Fibroblast of lung (primary cell): ENCODE measurements at regions not wholly inside any gene's neighbourhood (a gene's known extent, or its start where the extent isn't known, plus 50 kb on each side); places are given as distances from the start of the nearest gene placed in this dataset.
A peak's percentile ranks its signal among the peaks of the same experiment; 100 is the strongest.

ENCODE experiments used
- DNase-seq, 2 donors: peaks; one replicate each; pipeline versions ENCODE4 v3.0.0 to v3.0.0-alpha.2; 2010; ENCODE audit warnings: low read depth in 2 of 2
- H2AFZ ChIP-seq: 2 replicates; pipeline ENCODE4 v1.5.1; 2012; ENCODE audit warnings: low read length, control low read depth, inconsistent platforms
- H3K27ac ChIP-seq: 2 replicates; pipeline ENCODE4 v1.5.1; 2011; ENCODE audit warnings: low read length, control low read depth; ENCODE audit not compliant: insufficient read depth
- H3K27me3 ChIP-seq: 2 replicates; pipeline ENCODE4 v1.5.1; 2011; ENCODE audit warnings: mild to moderate bottlenecking, low read length; ENCODE audit not compliant: control insufficient read depth, insufficient read depth
- H3K36me3 ChIP-seq: 2 replicates; pipeline ENCODE4 v1.5.1; 2011; ENCODE audit warnings: low read length; ENCODE audit not compliant: control insufficient read depth, insufficient read depth
- H3K4me1 ChIP-seq: 2 replicates; pipeline ENCODE4 v1.5.1; 2011; ENCODE audit warnings: low read length; ENCODE audit not compliant: control insufficient read depth, insufficient read depth; ENCODE audit errors: extremely low read depth
- H3K4me2 ChIP-seq: 2 replicates; pipeline ENCODE4 v1.5.1; 2011; ENCODE audit warnings: low read length, control low read depth; ENCODE audit not compliant: insufficient read depth; ENCODE audit errors: extremely low read depth
- H3K4me3 ChIP-seq, 4 experiments: fragments of 200-600 bp in 1 of 4; sonication (generic) in 1 of 4; replicated peaks in 1 of 4; 2 replicates each; pipeline ENCODE4 v1.5.1; 2011 to 2016; ENCODE audit warnings: low read length in 4 of 4, low read depth in 3 of 4, mild to moderate bottlenecking in 3 of 4, control low read depth in 2 of 4, inconsistent platforms in 1 of 4, mixed read lengths in 1 of 4; ENCODE audit not compliant: insufficient read depth in 1 of 4; ENCODE audit errors: control extremely low read depth in 1 of 4
- H3K79me2 ChIP-seq: 2 replicates; pipeline ENCODE4 v1.5.1; 2012; ENCODE audit warnings: mild to moderate bottlenecking, low read length, inconsistent platforms; ENCODE audit not compliant: control insufficient read depth, insufficient read depth
- H3K9ac ChIP-seq: 2 replicates; pipeline ENCODE4 v1.5.1; 2011; ENCODE audit warnings: mild to moderate bottlenecking, low read length, control low read depth; ENCODE audit not compliant: insufficient read depth
- H3K9me3 ChIP-seq: 2 replicates; pipeline ENCODE4 v1.5.1; 2012; ENCODE audit warnings: low read depth, low read length; ENCODE audit not compliant: control insufficient read depth, insufficient read depth
- H4K20me1 ChIP-seq: 2 replicates; pipeline ENCODE4 v1.5.1; 2011; ENCODE audit warnings: low read length; ENCODE audit not compliant: control insufficient read depth, insufficient read depth; ENCODE audit errors: extremely low read depth
- CTCF ChIP-seq, 2 donors: IDR thresholded peaks in 1 of 2; conservative IDR thresholded peaks in 1 of 2; 1 replicate in 1 of 2; 2 replicates in 1 of 2; pipeline ENCODE4 v1.5.1; 2011 to 2012; ENCODE audit warnings: low read length in 2 of 2, control low read depth in 1 of 2, inconsistent platforms in 1 of 2, low read depth in 1 of 2, mild to moderate bottlenecking in 1 of 2
- EZH2 ChIP-seq: IDR thresholded peaks from 2 replicates; pipeline ENCODE4 v1.5.1; 2012; ENCODE audit warnings: low read length, control low read depth, mild to moderate bottlenecking; ENCODE audit errors: missing control alignments

GRCh38 chr7:119252962-119253361, 1020.0 kb upstream of the KCND2 start:
- TF ChIP-seq EZH2 = no peak
- no peak for TF ChIP-seq CTCF (conservative IDR thresholded peaks at IDR 0.05 in 1 of 2, IDR thresholded peaks at IDR 0.05 in 1 of 2; ENCODE audit: low read depth in 1 of 2, low read length in 2 of 2)

DNA sequence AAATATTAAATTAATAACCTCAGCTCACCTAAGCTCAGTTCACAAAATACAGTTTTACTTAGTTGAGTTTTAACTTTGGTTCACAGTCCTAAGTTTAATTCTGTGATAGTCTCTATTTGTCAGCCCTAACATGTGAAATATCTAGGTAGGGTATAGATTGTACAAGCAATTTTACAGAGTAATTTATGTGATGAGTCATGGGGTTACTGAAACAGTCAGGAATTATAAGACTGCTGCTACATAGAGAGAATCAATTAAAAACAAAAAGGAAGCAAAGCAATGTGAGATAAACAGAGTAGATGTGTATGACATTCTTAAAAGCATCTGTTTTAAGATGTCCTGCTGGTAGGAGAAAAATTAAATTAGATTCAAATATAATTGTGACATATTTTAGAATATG, 1018.2 kb upstream of the KCND2 start:
- H3K4me1 ChIP-seq = no peaks in the 10 kb centered on the region
- no peak overlapping the region for H3K4me2 ChIP-seq
- H3K9me3 ChIP-seq = no peaks in the 10 kb centered on the region
- TF ChIP-seq EZH2 = no peak
- TF ChIP-seq CTCF (conservative IDR thresholded peaks at IDR 0.05 in 1 of 2, IDR thresholded peaks at IDR 0.05 in 1 of 2; ENCODE audit: low read depth in 1 of 2, low read length in 2 of 2) = no peak
- no peaks in the 10 kb centered on the region for H3K36me3 ChIP-seq
- no peaks in the 10 kb centered on the region for H4K20me1 ChIP-seq
- H3K9ac ChIP-seq = no peak overlapping the region
- H3K4me3 ChIP-seq = no peak overlapping the region
- H2AFZ ChIP-seq = no peak overlapping the region
- no peaks in the 10 kb centered on the region for H3K79me2 ChIP-seq
- peak in 1 of 2 donors; percentile 2 for DNase-seq
- no peak overlapping the region for H3K27ac ChIP-seq
- no peaks in the 10 kb centered on the region for H3K27me3 ChIP-seq

More at GRCh38 chr7:119252962-119253361, 1020.0 kb upstream of the KCND2 start:
- DNase-seq = no peak
- Histone ChIP-seq H3K4me3 (no peak overlapping the region), H3K4me1 (no peaks in the 10 kb centered on the region), H3K27me3 (no peaks in the 10 kb centered on the region), H4K20me1 (no peaks in the 10 kb centered on the region), H3K9ac (no peak overlapping the region), H3K79me2 (no peaks in the 10 kb centered on the region), H3K36me3 (no peaks in the 10 kb centered on the region), H2AFZ (no peak overlapping the region), H3K27ac (no peak overlapping the region), H3K4me2 (no peak overlapping the region), H3K9me3 (no peaks in the 10 kb centered on the region)

GRCh38 chr7:119256001-119256400, 1017.0 kb upstream of the KCND2 start:
- DNase-seq = no peak
- TF ChIP-seq CTCF (conservative IDR thresholded peaks at IDR 0.05 in 1 of 2, IDR thresholded peaks at IDR 0.05 in 1 of 2; ENCODE audit: low read depth in 1 of 2, low read length in 2 of 2) (no peak), EZH2 (no peak)
- H3K27ac ChIP-seq = no peak overlapping the region

More at GRCh38 chr7:119256001-119256400, 1017.0 kb upstream of the KCND2 start:
- no peak overlapping the region for H3K9ac ChIP-seq
- no peaks in the 10 kb centered on the region for H3K4me1 ChIP-seq
- no peaks in the 10 kb centered on the region for H3K9me3 ChIP-seq
- no peak overlapping the region for H2AFZ ChIP-seq
- no peaks in the 10 kb centered on the region for H4K20me1 ChIP-seq
- no peak overlapping the region for H3K4me2 ChIP-seq
- H3K79me2 ChIP-seq = no peaks in the 10 kb centered on the region
- H3K36me3 ChIP-seq = no peaks in the 10 kb centered on the region
- no peak overlapping the region for H3K4me3 ChIP-seq
- no peaks in the 10 kb centered on the region for H3K27me3 ChIP-seq
